ENCODE measurements at regions not wholly inside any gene's neighbourhood (a gene's known extent, or its start where the extent isn't known, plus 50 kb on each side); places are given as distances from the start of the nearest gene placed in this dataset.

- TF ChIP-seq, protein P1, sequence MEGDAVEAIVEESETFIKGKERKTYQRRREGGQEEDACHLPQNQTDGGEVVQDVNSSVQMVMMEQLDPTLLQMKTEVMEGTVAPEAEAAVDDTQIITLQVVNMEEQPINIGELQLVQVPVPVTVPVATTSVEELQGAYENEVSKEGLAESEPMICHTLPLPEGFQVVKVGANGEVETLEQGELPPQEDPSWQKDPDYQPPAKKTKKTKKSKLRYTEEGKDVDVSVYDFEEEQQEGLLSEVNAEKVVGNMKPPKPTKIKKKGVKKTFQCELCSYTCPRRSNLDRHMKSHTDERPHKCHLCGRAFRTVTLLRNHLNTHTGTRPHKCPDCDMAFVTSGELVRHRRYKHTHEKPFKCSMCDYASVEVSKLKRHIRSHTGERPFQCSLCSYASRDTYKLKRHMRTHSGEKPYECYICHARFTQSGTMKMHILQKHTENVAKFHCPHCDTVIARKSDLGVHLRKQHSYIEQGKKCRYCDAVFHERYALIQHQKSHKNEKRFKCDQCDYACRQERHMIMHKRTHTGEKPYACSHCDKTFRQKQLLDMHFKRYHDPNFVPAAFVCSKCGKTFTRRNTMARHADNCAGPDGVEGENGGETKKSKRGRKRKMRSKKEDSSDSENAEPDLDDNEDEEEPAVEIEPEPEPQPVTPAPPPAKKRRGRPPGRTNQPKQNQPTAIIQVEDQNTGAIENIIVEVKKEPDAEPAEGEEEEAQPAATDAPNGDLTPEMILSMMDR (IDR thresholded peaks at IDR 0.05) = no peak
- no peak for TF ChIP-seq POLR2A (IDR thresholded peaks at IDR 0.05; ENCODE audit: low read depth)
Observed at GRCh38 chr7:25619963-25620799, 391.9 kb upstream of the NPVF start.
